Suprapubic skin (tissue), 3 donors: ENCODE measurements at regions not wholly inside any gene's neighbourhood (a gene's known extent, or its start where the extent isn't known, plus 50 kb on each side); places are given as distances from the start of the nearest gene placed in this dataset.

Source experiments
- POLR2A ChIP-seq, 2 donors: fragments of 450-650 bp; IDR thresholded peaks; one replicate each; pipeline ENCODE4 v1.6.1; 2017; ENCODE audit warnings: antibody characterized with exemption in 2 of 2, mild to moderate bottlenecking in 2 of 2, moderate library complexity in 2 of 2
- TF ChIP-seq, protein P1 (sequence below), 2 donors: fragments of 200-600 bp in 1 of 2; fragments of 450-650 bp in 1 of 2; sonication (generic) in 1 of 2; IDR thresholded peaks; one replicate each; pipeline ENCODE4 v1.5.1; 2016 to 2019; ENCODE audit warnings: antibody characterized with exemption in 2 of 2, mild to moderate bottlenecking in 1 of 2, moderate library complexity in 1 of 2

- TF ChIP-seq, protein P1, sequence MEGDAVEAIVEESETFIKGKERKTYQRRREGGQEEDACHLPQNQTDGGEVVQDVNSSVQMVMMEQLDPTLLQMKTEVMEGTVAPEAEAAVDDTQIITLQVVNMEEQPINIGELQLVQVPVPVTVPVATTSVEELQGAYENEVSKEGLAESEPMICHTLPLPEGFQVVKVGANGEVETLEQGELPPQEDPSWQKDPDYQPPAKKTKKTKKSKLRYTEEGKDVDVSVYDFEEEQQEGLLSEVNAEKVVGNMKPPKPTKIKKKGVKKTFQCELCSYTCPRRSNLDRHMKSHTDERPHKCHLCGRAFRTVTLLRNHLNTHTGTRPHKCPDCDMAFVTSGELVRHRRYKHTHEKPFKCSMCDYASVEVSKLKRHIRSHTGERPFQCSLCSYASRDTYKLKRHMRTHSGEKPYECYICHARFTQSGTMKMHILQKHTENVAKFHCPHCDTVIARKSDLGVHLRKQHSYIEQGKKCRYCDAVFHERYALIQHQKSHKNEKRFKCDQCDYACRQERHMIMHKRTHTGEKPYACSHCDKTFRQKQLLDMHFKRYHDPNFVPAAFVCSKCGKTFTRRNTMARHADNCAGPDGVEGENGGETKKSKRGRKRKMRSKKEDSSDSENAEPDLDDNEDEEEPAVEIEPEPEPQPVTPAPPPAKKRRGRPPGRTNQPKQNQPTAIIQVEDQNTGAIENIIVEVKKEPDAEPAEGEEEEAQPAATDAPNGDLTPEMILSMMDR (IDR thresholded peaks at IDR 0.05): no peak
- TF ChIP-seq POLR2A (IDR thresholded peaks at IDR 0.05): no peak
Observed at GRCh38 chr9:81242866-81243265, 446.5 kb downstream of the TLE1 start.
